ENCODE measurements at regions not wholly inside any gene's neighbourhood (a gene's known extent, or its start where the extent isn't known, plus 50 kb on each side); places are given as distances from the start of the nearest gene placed in this dataset.

DNA sequence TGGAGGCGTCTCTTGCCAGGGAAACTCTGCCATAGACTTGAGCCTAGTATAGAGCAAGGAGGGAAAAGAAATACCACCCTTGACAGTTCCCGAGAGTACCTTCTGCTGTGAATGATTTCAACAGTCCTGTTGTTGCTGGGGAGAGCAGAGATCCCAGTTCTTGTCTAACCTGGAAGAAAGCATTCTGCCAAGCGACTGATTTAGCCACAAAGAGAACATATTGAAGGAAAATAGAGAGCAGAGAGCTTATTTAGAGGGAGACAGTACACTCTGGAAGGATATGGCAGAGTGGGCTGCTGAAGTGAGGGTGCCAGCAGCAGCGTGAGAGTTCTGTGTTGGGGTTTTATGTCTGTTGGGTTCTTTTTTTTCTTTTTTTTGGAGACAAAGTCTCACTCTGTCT, 966.9 kb upstream of the TMEM132C start:
- DNase-seq (no peak), ATAC-seq (no peak)
- H3K4me3 ChIP-seq: no peak overlapping the region
- H3K36me3 ChIP-seq: no peaks in the 10 kb centered on the region
- 74 to 80% (median 76%) methylated on average over 4 of the region's 4 CpGs for WGBS, 4 donors
- H3K27ac ChIP-seq: no peak overlapping the region
- TF ChIP-seq, protein P1, sequence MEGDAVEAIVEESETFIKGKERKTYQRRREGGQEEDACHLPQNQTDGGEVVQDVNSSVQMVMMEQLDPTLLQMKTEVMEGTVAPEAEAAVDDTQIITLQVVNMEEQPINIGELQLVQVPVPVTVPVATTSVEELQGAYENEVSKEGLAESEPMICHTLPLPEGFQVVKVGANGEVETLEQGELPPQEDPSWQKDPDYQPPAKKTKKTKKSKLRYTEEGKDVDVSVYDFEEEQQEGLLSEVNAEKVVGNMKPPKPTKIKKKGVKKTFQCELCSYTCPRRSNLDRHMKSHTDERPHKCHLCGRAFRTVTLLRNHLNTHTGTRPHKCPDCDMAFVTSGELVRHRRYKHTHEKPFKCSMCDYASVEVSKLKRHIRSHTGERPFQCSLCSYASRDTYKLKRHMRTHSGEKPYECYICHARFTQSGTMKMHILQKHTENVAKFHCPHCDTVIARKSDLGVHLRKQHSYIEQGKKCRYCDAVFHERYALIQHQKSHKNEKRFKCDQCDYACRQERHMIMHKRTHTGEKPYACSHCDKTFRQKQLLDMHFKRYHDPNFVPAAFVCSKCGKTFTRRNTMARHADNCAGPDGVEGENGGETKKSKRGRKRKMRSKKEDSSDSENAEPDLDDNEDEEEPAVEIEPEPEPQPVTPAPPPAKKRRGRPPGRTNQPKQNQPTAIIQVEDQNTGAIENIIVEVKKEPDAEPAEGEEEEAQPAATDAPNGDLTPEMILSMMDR (IDR thresholded peaks at IDR 0.05): no peak
- TF ChIP-seq POLR2A (IDR thresholded peaks at IDR 0.05): no peak
- no peaks in the 10 kb centered on the region for H3K9me3 ChIP-seq
- H3K27me3 ChIP-seq: peaks cover 0 to 35% (median 0%) of the 10 kb centered on the region in 9 donors
- intact Hi-C loops (cut with DNase I): no loop called here
- no peaks in the 10 kb centered on the region for H3K4me1 ChIP-seq

DNA sequence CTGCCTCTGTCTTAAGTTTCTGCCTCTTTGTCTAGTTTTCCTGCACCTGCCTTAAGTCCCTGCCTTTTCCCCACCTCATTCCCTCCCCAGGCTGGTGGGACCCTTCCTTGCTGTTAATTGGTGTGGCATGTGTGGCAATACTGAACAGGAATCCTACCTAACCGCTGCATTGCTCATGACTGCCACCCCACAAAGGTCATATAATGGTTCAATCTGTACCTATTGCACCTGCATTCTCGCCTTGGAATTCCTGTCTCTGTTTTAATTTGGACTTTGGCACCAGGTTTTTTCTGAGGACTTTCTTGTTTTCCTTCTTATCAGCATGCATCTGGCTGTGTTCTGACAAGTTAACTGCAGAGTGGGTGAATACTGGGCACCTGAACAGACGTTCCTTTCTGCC, 966.2 kb upstream of the TMEM132C start:
- ATAC-seq (no peak), DNase-seq (no peak)
- Histone ChIP-seq H3K27ac (no peak overlapping the region), H3K4me1 (no peaks in the 10 kb centered on the region), H3K36me3 (no peaks in the 10 kb centered on the region), H3K4me3 (no peak overlapping the region), H3K27me3 (peaks cover 0 to 42% (median 2%) of the 10 kb centered on the region in 9 donors), H3K9me3 (no peaks in the 10 kb centered on the region)
- intact Hi-C loops (cut with DNase I): no loop called here
- WGBS, 4 donors: 48 to 57% (median 52%) methylated on average over 3 of the region's 3 CpGs
- TF ChIP-seq, protein P1 (IDR thresholded peaks at IDR 0.05): no peak
- no peak for TF ChIP-seq POLR2A (IDR thresholded peaks at IDR 0.05)

DNA sequence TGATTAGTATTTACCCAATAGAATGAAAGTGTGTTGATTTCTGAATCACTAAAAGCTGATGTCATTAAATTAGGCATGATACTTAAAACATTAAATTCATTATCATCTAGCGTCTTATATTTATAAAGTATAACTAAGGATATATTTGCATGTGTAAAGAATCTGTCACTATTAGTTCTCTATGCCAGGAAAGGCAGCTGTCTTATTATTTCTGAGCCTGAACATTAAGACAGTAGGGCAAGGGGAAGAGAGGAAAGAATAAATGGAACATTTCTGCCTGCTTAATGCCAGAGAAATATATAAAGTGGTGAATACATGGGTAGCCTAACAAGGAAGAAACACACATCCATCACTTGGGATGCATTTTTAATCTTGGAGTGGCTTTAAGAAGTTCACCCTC, 965.1 kb upstream of the TMEM132C start:
- H3K27me3 ChIP-seq: peaks cover 0 to 49% (median 2%) of the 10 kb centered on the region in 9 donors
- H3K9me3 ChIP-seq: no peaks in the 10 kb centered on the region
- no peak for TF ChIP-seq POLR2A (IDR thresholded peaks at IDR 0.05)
- TF ChIP-seq, protein P1 (IDR thresholded peaks at IDR 0.05): no peak
- no peak overlapping the region for H3K27ac ChIP-seq
- ATAC-seq (no peak), DNase-seq (no peak)
- H3K4me3 ChIP-seq: no peak overlapping the region
- WGBS, 4 donors: 65 to 83% (median 75%) methylated on average over 1 of the region's 1 CpG
- intact Hi-C loops (cut with DNase I): no loop called here
- no peaks in the 10 kb centered on the region for H3K4me1 ChIP-seq
- no peaks in the 10 kb centered on the region for H3K36me3 ChIP-seq

DNA sequence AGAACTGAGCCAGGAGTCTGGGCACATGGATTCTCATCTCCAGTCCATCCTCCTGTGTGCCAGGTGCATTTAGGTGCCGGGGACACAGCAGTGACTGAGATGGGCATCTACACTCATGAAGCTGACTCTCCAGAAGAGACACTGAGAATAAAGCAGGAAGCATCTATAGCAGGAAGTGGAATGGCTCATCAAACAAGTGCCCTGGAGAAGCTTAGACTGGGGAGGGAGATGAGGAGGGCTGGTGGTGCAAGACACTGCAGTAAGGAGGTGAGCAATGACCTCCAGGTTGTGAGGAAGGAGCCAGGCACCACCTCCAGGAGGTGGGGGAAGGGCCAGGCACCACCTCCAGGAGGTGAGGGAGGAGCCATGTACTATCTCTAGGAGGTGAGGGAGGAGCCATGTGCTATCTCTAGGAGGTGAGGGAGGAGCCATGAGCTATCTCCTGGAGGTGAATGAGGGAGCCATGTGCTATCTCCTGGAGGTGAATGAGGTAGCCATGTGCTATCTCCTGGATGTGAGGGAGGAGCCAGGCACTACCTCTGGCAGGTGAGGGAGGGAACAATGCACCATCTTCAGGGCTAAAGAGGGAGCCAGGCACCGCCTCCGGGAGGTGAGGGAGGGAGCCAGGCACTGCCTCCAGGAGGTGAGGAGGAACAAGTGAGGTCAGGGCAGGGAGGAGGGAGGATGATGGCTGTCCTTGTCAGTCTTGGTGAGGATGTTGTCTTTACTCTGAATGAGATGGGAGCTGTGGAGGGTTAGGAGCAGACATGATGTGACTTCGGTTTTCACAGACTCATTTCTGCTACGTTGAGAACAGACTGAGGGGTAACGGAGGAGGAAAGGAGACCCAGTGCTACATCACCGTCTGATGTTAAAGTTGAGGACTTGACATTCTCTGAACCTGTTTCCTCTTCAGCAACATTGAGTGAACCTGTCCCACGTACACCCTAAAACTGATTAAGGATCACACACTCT, 961.9 kb upstream of the TMEM132C start:
- WGBS, 4 donors: 85 to 94% (median 87%) methylated on average over 8 of the region's 8 CpGs
- Histone ChIP-seq H3K36me3 (no peaks in the 10 kb centered on the region), H3K9me3 (no peaks in the 10 kb centered on the region), H3K4me3 (no peak overlapping the region), H3K27ac (no peak overlapping the region), H3K4me1 (no peaks in the 10 kb centered on the region), H3K27me3 (peaks cover 0 to 48% (median 4%) of the 10 kb centered on the region in 9 donors)
- TF ChIP-seq POLR2A (IDR thresholded peaks at IDR 0.05): no peak
- TF ChIP-seq, protein P1 (IDR thresholded peaks at IDR 0.05): no peak
- no peak for DNase-seq
- ATAC-seq: no peak
- intact Hi-C loops (cut with DNase I): no loop called here

Data from heart left ventricle (tissue), 16 donors.